Neuronal stem cell (in vitro differentiated cells): ENCODE measurements at regions not wholly inside any gene's neighbourhood (a gene's known extent, or its start where the extent isn't known, plus 50 kb on each side); places are given as distances from the start of the nearest gene placed in this dataset.

Source experiments
- DNase-seq: peaks from one replicate; pipeline ENCODE4 v3.0.0-alpha.2; 2013; ENCODE audit warnings: low spot score
- H2AFZ ChIP-seq: one replicate; pipeline ENCODE4 v1.6.1; 2013; ENCODE audit warnings: mild to moderate bottlenecking, low read length, inconsistent platforms
- H2AK5ac ChIP-seq: 2 replicates; pipeline ENCODE4 v1.6.1; 2013; ENCODE audit warnings: low read depth, mild to moderate bottlenecking, inconsistent platforms, low read length, moderate library complexity, mixed read lengths
- H2BK120ac ChIP-seq: 2 replicates; pipeline ENCODE4 v1.6.1; 2013; ENCODE audit warnings: low read depth, mild to moderate bottlenecking, inconsistent platforms, low read length, moderate library complexity, mixed read lengths
- H2BK12ac ChIP-seq: one replicate; pipeline ENCODE4 v1.6.1; 2013; ENCODE audit warnings: low read length, inconsistent platforms
- H2BK15ac ChIP-seq: 2 replicates; pipeline ENCODE4 v1.6.1; 2013; ENCODE audit warnings: mild to moderate bottlenecking, low read length, inconsistent platforms, mixed read lengths
- H2BK5ac ChIP-seq: one replicate; pipeline ENCODE4 v1.6.1; 2013; ENCODE audit warnings: inconsistent platforms, mild to moderate bottlenecking, low read length, moderate library complexity
- H3K14ac ChIP-seq: one replicate; pipeline ENCODE4 v1.6.1; 2013; ENCODE audit warnings: low read length, inconsistent platforms
- H3K18ac ChIP-seq: 2 replicates; pipeline ENCODE4 v1.6.1; 2013; ENCODE audit warnings: low read length, inconsistent platforms
- H3K23ac ChIP-seq: 2 replicates; pipeline ENCODE4 v1.6.1; 2013; ENCODE audit warnings: low read depth, mild to moderate bottlenecking, mixed read lengths, low read length, inconsistent platforms; ENCODE audit not compliant: poor library complexity
- H3K27ac ChIP-seq: replicated peaks from 3 replicates; pipeline ENCODE4 v1.5.1; 2013; ENCODE audit warnings: low read length, inconsistent platforms
- H3K27me3 ChIP-seq, 3 experiments: 2 replicates each; pipeline ENCODE4 v1.6.1; 2013; ENCODE audit warnings: low read length in 3 of 3, mild to moderate bottlenecking in 2 of 3, inconsistent platforms in 1 of 3, low read depth in 1 of 3, mixed read lengths in 1 of 3, moderate library complexity in 1 of 3; ENCODE audit not compliant: control insufficient read depth in 3 of 3, insufficient read depth in 3 of 3
- H3K36me3 ChIP-seq, 2 donors: replicated peaks in 1 of 2; 2 replicates each; pipeline ENCODE4 v1.6.1; 2013; ENCODE audit warnings: low read length in 2 of 2; ENCODE audit not compliant: control insufficient read depth in 2 of 2, insufficient read depth in 2 of 2
- H3K4ac ChIP-seq: 2 replicates; pipeline ENCODE4 v1.6.1; 2013; ENCODE audit warnings: inconsistent platforms, mild to moderate bottlenecking, low read length, moderate library complexity
- H3K4me1 ChIP-seq, 2 donors: 1 replicate in 1 of 2; 2 replicates in 1 of 2; pipeline ENCODE4 v1.6.1; 2013; ENCODE audit warnings: low read length in 2 of 2, low read depth in 1 of 2; ENCODE audit not compliant: control insufficient read depth in 2 of 2, insufficient read depth in 1 of 2
- H3K4me2 ChIP-seq: one replicate; pipeline ENCODE4 v1.6.1; 2013; ENCODE audit warnings: mild to moderate bottlenecking, low read length, inconsistent platforms; ENCODE audit not compliant: insufficient read depth, poor library complexity, severe bottlenecking
- H3K4me3 ChIP-seq, 2 donors: 2 replicates each; pipeline ENCODE4 v1.5.1; 2013; ENCODE audit warnings: low read length in 2 of 2, mild to moderate bottlenecking in 2 of 2, inconsistent platforms in 1 of 2, moderate library complexity in 1 of 2
- H3K79me1 ChIP-seq: one replicate; pipeline ENCODE4 v1.6.1; 2013; ENCODE audit warnings: low read depth, mild to moderate bottlenecking, inconsistent platforms, low read length, moderate library complexity
- H3K9ac ChIP-seq: one replicate; pipeline ENCODE4 v1.6.1; 2013; ENCODE audit warnings: mild to moderate bottlenecking, low read depth, low read length, inconsistent platforms; ENCODE audit not compliant: poor library complexity
- H3K9me3 ChIP-seq, 2 donors: replicated peaks in 1 of 2; 2 replicates each; pipeline versions ENCODE3 to v1.6.1; 2013; ENCODE audit warnings: low read length in 2 of 2, mild to moderate bottlenecking in 2 of 2, inconsistent platforms in 1 of 2, low read depth in 1 of 2, mixed read lengths in 1 of 2, moderate library complexity in 1 of 2; ENCODE audit not compliant: control insufficient read depth in 2 of 2, insufficient read depth in 1 of 2
- H4K8ac ChIP-seq: one replicate; pipeline ENCODE4 v1.6.1; 2013; ENCODE audit warnings: low read depth, mild to moderate bottlenecking, inconsistent platforms, low read length, moderate library complexity
- H4K91ac ChIP-seq: one replicate; pipeline ENCODE4 v1.6.1; 2013; ENCODE audit warnings: low read length, low read depth, mild to moderate bottlenecking, inconsistent platforms; ENCODE audit not compliant: poor library complexity
- WGBS, 2 donors: extraction: QIAGEN DNeasy Blood & Tissue Kit; methylation state at CpG; one replicate each; pipeline ENCODE4 v1.1.7; 2013; ENCODE audit warnings: missing lambda C conversion rate in 2 of 2, mixed read lengths in 1 of 2; ENCODE audit not compliant: insufficient read length in 2 of 2, insufficient replicate concordance in 1 of 2; ENCODE audit errors: extremely low coverage in 2 of 2; 5-methylcytosine and 5-hydroxymethylcytosine counted together

GRCh38 chr16:73317321-73317857 lies 269.5 kb upstream of the ZFHX3 start:
- Histone ChIP-seq H3K4ac (no peak overlapping the region), H2AK5ac (no peak overlapping the region), H3K27ac (no peak overlapping the region), H3K4me3 (no peak overlapping the region), H2BK120ac (no peak overlapping the region), H3K36me3 (no peaks in the 10 kb centered on the region), H3K9me3 (peaks cover 0 to 6% of the 10 kb centered on the region in 2 donors), H4K91ac (no peak overlapping the region), H3K79me1 (no peaks in the 10 kb centered on the region), H3K9ac (no peak overlapping the region), H3K18ac (no peak overlapping the region), H3K23ac (no peak overlapping the region), H2AFZ (no peak overlapping the region), H3K4me2 (no peak overlapping the region), H3K4me1 (peaks cover 3 to 30% of the 10 kb centered on the region in 2 donors), H3K27me3 (no peaks in the 10 kb centered on the region), H2BK15ac (no peak overlapping the region), H2BK12ac (no peak overlapping the region), H4K8ac (no peak overlapping the region), H2BK5ac (no peak overlapping the region), H3K14ac (no peak overlapping the region)
- no peak for DNase-seq
- no CpG with 5 or more reads among the region's 12 CpGs for whole genome bisulfite sequencing, 2 donors

GRCh38 chr16:73315645-73316044 lies 267.7 kb upstream of the ZFHX3 start:
- H3K4me1 ChIP-seq, result peaks cover 3 to 23% of the 10 kb centered on the region in 2 donors
- WGBS, 2 donors, result no CpG with 5 or more reads among the region's 7 CpGs
- no peaks in the 10 kb centered on the region for H3K27me3 ChIP-seq

GRCh38 chr16:73313950-73314349 lies 266.0 kb upstream of the ZFHX3 start:
- Histone ChIP-seq H2AFZ (no peak overlapping the region), H3K27me3 (no peaks in the 10 kb centered on the region), H3K4me2 (no peak overlapping the region), H3K36me3 (no peaks in the 10 kb centered on the region), H2BK15ac (no peak overlapping the region), H3K18ac (no peak overlapping the region), H2AK5ac (no peak overlapping the region), H2BK5ac (no peak overlapping the region), H3K14ac (no peak overlapping the region), H2BK120ac (no peak overlapping the region), H3K4me1 (peaks cover 0 to 10% of the 10 kb centered on the region in 2 donors), H4K8ac (no peak overlapping the region), H3K4ac (no peak overlapping the region), H3K79me1 (no peaks in the 10 kb centered on the region), H2BK12ac (no peak overlapping the region), H3K9ac (no peak overlapping the region), H3K23ac (no peak overlapping the region), H4K91ac (no peak overlapping the region), H3K4me3 (no peak overlapping the region), H3K27ac (no peak overlapping the region), H3K9me3 (peaks cover 0 to 6% of the 10 kb centered on the region in 2 donors)
- no peak for DNase-seq
- no CpG with 5 or more reads among the region's 2 CpGs for WGBS, 2 donors

More at GRCh38 chr16:73315645-73316044, 267.7 kb upstream of the ZFHX3 start:
- Histone ChIP-seq H3K79me1 (no peaks in the 10 kb centered on the region), H3K4ac (no peak overlapping the region), H3K36me3 (no peaks in the 10 kb centered on the region), H3K18ac (no peak overlapping the region), H3K14ac (no peak overlapping the region), H3K9me3 (peaks cover 0 to 6% of the 10 kb centered on the region in 2 donors), H3K4me2 (no peak overlapping the region), H3K9ac (no peak overlapping the region), H3K4me3 (no peak overlapping the region), H4K91ac (no peak overlapping the region), H2BK12ac (no peak overlapping the region), H2AFZ (no peak overlapping the region), H2BK5ac (no peak overlapping the region), H4K8ac (no peak overlapping the region), H2BK120ac (no peak overlapping the region), H2AK5ac (no peak overlapping the region), H2BK15ac (no peak overlapping the region), H3K23ac (no peak overlapping the region), H3K27ac (no peak overlapping the region)
- DNase-seq, result no peak

GRCh38 chr16:73311857-73312723 lies 264.2 kb upstream of the ZFHX3 start:
- H3K27me3 ChIP-seq, result no peaks in the 10 kb centered on the region
- no peak overlapping the region for H3K9ac ChIP-seq
- H3K79me1 ChIP-seq, result no peaks in the 10 kb centered on the region
- H4K91ac ChIP-seq, result no peak overlapping the region
- no peak overlapping the region for H3K27ac ChIP-seq
- H3K36me3 ChIP-seq, result no peaks in the 10 kb centered on the region
- H3K18ac ChIP-seq, result no peak overlapping the region
- H3K4me1 ChIP-seq, result peaks cover 0 to 5% of the 10 kb centered on the region in 2 donors
- no peak overlapping the region for H2AFZ ChIP-seq
- H3K4me3 ChIP-seq, result no peak overlapping the region
- H2BK12ac ChIP-seq, result no peak overlapping the region
- no peak overlapping the region for H4K8ac ChIP-seq
- WGBS, 2 donors, result no CpG with 5 or more reads among the region's 10 CpGs
- H2AK5ac ChIP-seq, result no peak overlapping the region
- no peak overlapping the region for H2BK120ac ChIP-seq
- no peak overlapping the region for H3K23ac ChIP-seq
- H2BK5ac ChIP-seq, result no peak overlapping the region
- H3K14ac ChIP-seq, result no peak overlapping the region
- no peak overlapping the region for H3K4ac ChIP-seq
- no peak for DNase-seq
- no peak overlapping the region for H3K4me2 ChIP-seq
- no peak overlapping the region for H2BK15ac ChIP-seq
- H3K9me3 ChIP-seq, result peaks cover 0 to 6% of the 10 kb centered on the region in 2 donors
